Stomach (tissue), 4 donors: ENCODE measurements at regions not wholly inside any gene's neighbourhood (a gene's known extent, or its start where the extent isn't known, plus 50 kb on each side); places are given as distances from the start of the nearest gene placed in this dataset.

ENCODE experiments used
- CTCF ChIP-seq, 7 experiments: fragments of 450-650 bp in 4 of 7; fragments of 200-600 bp in 3 of 7; sonication (generic) in 3 of 7; IDR thresholded peaks; one replicate each; pipeline ENCODE4 v1.5.1; 2016 to 2019; ENCODE audit warnings: antibody characterized with exemption in 7 of 7, control low read depth in 2 of 7, mild to moderate bottlenecking in 1 of 7
- POLR2A ChIP-seq, 4 donors: fragments of 450-650 bp; IDR thresholded peaks; one replicate each; pipeline ENCODE4 v1.6.1; 2016; ENCODE audit warnings: antibody characterized with exemption in 4 of 4, control low read depth in 2 of 4, mild to moderate bottlenecking in 1 of 4, moderate library complexity in 1 of 4

GRCh38 chr20:53880108-53880641 lies 190.2 kb downstream of the BCAS1 start:
- TF ChIP-seq CTCF (IDR thresholded peaks at IDR 0.05) (no peak), POLR2A (IDR thresholded peaks at IDR 0.05) (no peak)
